Mesenchymal stem cell (in vitro differentiated cells and primary cell): ENCODE measurements at regions not wholly inside any gene's neighbourhood (a gene's known extent, or its start where the extent isn't known, plus 50 kb on each side); places are given as distances from the start of the nearest gene placed in this dataset.
"Not testable (repeated sequence)": the region's sequence is repeated elsewhere in the genome, so short reads cannot be mapped to it uniquely, and the experiment has no call there.

ENCODE experiments used
- DNase-seq: peaks from one replicate; pipeline ENCODE4 v3.0.0-alpha.2; 2013
- H2AFZ ChIP-seq: one replicate; pipeline ENCODE4 v1.6.1; 2013; ENCODE audit warnings: low read depth, mild to moderate bottlenecking, control low read depth, inconsistent platforms, low read length, moderate library complexity
- H2AK5ac ChIP-seq: 2 replicates; pipeline ENCODE4 v1.6.1; 2013; ENCODE audit warnings: low read length, moderate library complexity, mild to moderate bottlenecking, inconsistent platforms; ENCODE audit not compliant: severe bottlenecking
- H2BK120ac ChIP-seq: one replicate; pipeline ENCODE4 v1.6.1; 2013; ENCODE audit warnings: low read depth, mild to moderate bottlenecking, inconsistent platforms, low read length, moderate library complexity
- H2BK12ac ChIP-seq, 2 experiments: one replicate each; pipeline ENCODE4 v1.6.1; 2013; ENCODE audit warnings: inconsistent platforms in 2 of 2, low read length in 2 of 2, mild to moderate bottlenecking in 2 of 2, moderate library complexity in 2 of 2, control low read depth in 1 of 2
- H2BK15ac ChIP-seq: one replicate; pipeline ENCODE4 v1.6.1; 2013; ENCODE audit warnings: mild to moderate bottlenecking, low read depth, inconsistent platforms; ENCODE audit not compliant: poor library complexity, severe bottlenecking
- H2BK5ac ChIP-seq: 2 replicates; pipeline ENCODE4 v1.6.1; 2013; ENCODE audit warnings: low read depth, mild to moderate bottlenecking, low read length, control low read depth, inconsistent platforms; ENCODE audit not compliant: poor library complexity, severe bottlenecking
- H3K14ac ChIP-seq, 2 experiments: one replicate each; pipeline ENCODE4 v1.6.1; 2013; ENCODE audit warnings: inconsistent platforms in 2 of 2, low read length in 2 of 2, control low read depth in 1 of 2, mild to moderate bottlenecking in 1 of 2, moderate library complexity in 1 of 2
- H3K18ac ChIP-seq, 2 experiments: one replicate each; pipeline ENCODE4 v1.6.1; 2013; ENCODE audit warnings: inconsistent platforms in 2 of 2, low read length in 2 of 2, control low read depth in 1 of 2, low read depth in 1 of 2, mild to moderate bottlenecking in 1 of 2
- H3K23ac ChIP-seq, 2 experiments: one replicate each; pipeline ENCODE4 v1.6.1; 2013; ENCODE audit warnings: inconsistent platforms in 2 of 2, low read length in 2 of 2, mild to moderate bottlenecking in 2 of 2, moderate library complexity in 2 of 2, control low read depth in 1 of 2
- H3K27ac ChIP-seq: 2 replicates; pipeline ENCODE4 v1.5.1; 2013; ENCODE audit warnings: mild to moderate bottlenecking, moderate library complexity, low read length, control low read depth, inconsistent platforms; ENCODE audit not compliant: poor library complexity, severe bottlenecking
- H3K27me3 ChIP-seq, 2 experiments: 2 replicates each; pipeline versions ENCODE4 v1.6.1 to v1.7.0; 2013; ENCODE audit warnings: low read length in 2 of 2, mild to moderate bottlenecking in 2 of 2, moderate library complexity in 2 of 2, control low read depth in 1 of 2, inconsistent platforms in 1 of 2; ENCODE audit not compliant: control insufficient read depth in 1 of 2, insufficient read depth in 1 of 2
- H3K36me3 ChIP-seq, 2 experiments: 2 replicates each; pipeline versions ENCODE4 v1.6.1 to v1.7.0; 2013; ENCODE audit warnings: low read length in 2 of 2, control low read depth in 1 of 2, inconsistent platforms in 1 of 2, low read depth in 1 of 2, mild to moderate bottlenecking in 1 of 2; ENCODE audit not compliant: insufficient read depth in 2 of 2, control insufficient read depth in 1 of 2
- H3K4ac ChIP-seq, 2 experiments: one replicate each; pipeline ENCODE4 v1.6.1; 2013; ENCODE audit warnings: inconsistent platforms in 2 of 2, low read length in 2 of 2, mild to moderate bottlenecking in 2 of 2, moderate library complexity in 2 of 2, control low read depth in 1 of 2, low read depth in 1 of 2
- H3K4me1 ChIP-seq: 2 replicates; pipeline ENCODE4 v1.6.1; 2013; ENCODE audit warnings: low read depth, low read length, control low read depth; ENCODE audit not compliant: control insufficient read depth, insufficient read depth
- H3K4me2 ChIP-seq: 2 replicates; pipeline ENCODE4 v1.6.1; 2013; ENCODE audit warnings: low read length, mild to moderate bottlenecking, inconsistent platforms; ENCODE audit not compliant: poor library complexity, severe bottlenecking
- H3K4me3 ChIP-seq, 2 experiments: 2 replicates each; pipeline versions ENCODE4 v1.5.1 to v1.7.0; 2013; ENCODE audit warnings: low read length in 2 of 2, mild to moderate bottlenecking in 2 of 2, control low read depth in 1 of 2, low read depth in 1 of 2; ENCODE audit not compliant: insufficient read depth in 1 of 2
- H3K79me1 ChIP-seq: replicated peaks from 2 replicates; pipeline ENCODE4 v1.6.1; 2013; ENCODE audit warnings: mild to moderate bottlenecking, control low read depth, low read length, inconsistent platforms; ENCODE audit not compliant: poor library complexity, severe bottlenecking
- H3K9ac ChIP-seq: 2 replicates; pipeline ENCODE4 v1.7.0; 2013; ENCODE audit warnings: mild to moderate bottlenecking, low read length, moderate library complexity
- H3K9me3 ChIP-seq: 2 replicates; pipeline ENCODE4 v1.7.0; 2013; ENCODE audit warnings: mild to moderate bottlenecking, low read length; ENCODE audit not compliant: control insufficient read depth
- H4K8ac ChIP-seq: one replicate; pipeline ENCODE4 v1.6.1; 2013; ENCODE audit warnings: inconsistent platforms, mild to moderate bottlenecking, low read length, moderate library complexity
- H4K91ac ChIP-seq: one replicate; pipeline ENCODE4 v1.6.1; 2013; ENCODE audit warnings: mild to moderate bottlenecking, low read length, inconsistent platforms
- WGBS: methylation state at CpG from one replicate; pipeline ENCODE4 v1.1.7; 2013; ENCODE audit warnings: mixed read lengths; 5-methylcytosine and 5-hydroxymethylcytosine counted together

DNA sequence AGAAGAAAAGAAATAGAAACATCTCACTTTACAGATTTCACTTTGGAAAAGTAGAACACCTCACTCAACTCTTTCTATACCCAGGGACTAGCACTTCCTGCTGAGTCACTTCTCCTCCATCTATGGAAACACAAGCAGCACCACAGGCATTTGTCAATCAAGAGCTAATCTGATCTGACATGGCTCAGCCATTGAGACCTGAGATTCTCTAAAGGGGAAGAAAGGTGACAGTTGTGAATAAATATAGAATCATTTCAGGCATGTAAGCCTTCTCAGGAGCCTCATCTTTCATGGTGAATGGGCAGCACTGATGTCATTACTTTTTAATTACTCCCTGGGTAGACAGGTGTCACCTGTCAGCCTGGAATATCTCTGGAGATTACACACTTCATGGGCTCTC lies 559.8 kb downstream of the HINT1 start:
- no peak overlapping the region for H3K18ac ChIP-seq
- H2BK120ac ChIP-seq: no peak overlapping the region
- no peak overlapping the region for H3K23ac ChIP-seq
- H2BK12ac ChIP-seq: no peak overlapping the region
- no peaks in the 10 kb centered on the region for H3K9me3 ChIP-seq
- no peaks in the 10 kb centered on the region for H3K27me3 ChIP-seq
- no peaks in the 10 kb centered on the region for H3K36me3 ChIP-seq
- no peak overlapping the region for H2AK5ac ChIP-seq
- H2BK15ac ChIP-seq: no peak overlapping the region
- H3K4me1 ChIP-seq: no peaks in the 10 kb centered on the region
- H4K91ac ChIP-seq: no peak overlapping the region
- DNase-seq: no peak
- no peak overlapping the region for H3K4me2 ChIP-seq
- H3K14ac ChIP-seq: no peak overlapping the region
- H3K4me3 ChIP-seq: no peak overlapping the region
- no peak overlapping the region for H2AFZ ChIP-seq
- H3K79me1 ChIP-seq: no peaks in the 10 kb centered on the region
- no peak overlapping the region for H4K8ac ChIP-seq
- no peak overlapping the region for H3K27ac ChIP-seq
- no peak overlapping the region for H2BK5ac ChIP-seq
- H3K4ac ChIP-seq: no peak overlapping the region
- no peak overlapping the region for H3K9ac ChIP-seq

DNA sequence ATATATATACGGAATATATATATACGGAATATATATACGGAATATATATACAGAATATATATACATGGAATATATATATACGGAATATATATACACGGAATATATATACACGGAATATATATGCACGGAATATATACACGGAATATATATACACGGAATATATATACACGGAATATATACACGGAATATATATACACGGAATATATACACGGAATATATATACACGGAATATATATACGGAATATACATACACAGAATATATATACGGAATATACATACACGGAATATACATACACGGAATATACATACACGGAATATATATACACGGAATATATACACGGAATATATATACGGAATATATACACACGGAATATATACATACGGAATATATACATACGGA lies 568.4 kb downstream of the HINT1 start:
- H4K8ac ChIP-seq, H3K4me1 ChIP-seq, H3K4ac ChIP-seq, H3K9ac ChIP-seq, H3K9me3 ChIP-seq, H2AK5ac ChIP-seq, H3K36me3 ChIP-seq, H3K27me3 ChIP-seq, H2BK12ac ChIP-seq, H3K27ac ChIP-seq, H3K18ac ChIP-seq, DNase-seq, H3K4me3 ChIP-seq, H2BK15ac ChIP-seq, H2BK120ac ChIP-seq, H4K91ac ChIP-seq, H2AFZ ChIP-seq, H3K4me2 ChIP-seq, H3K79me1 ChIP-seq, H3K23ac ChIP-seq, H2BK5ac ChIP-seq, H3K14ac ChIP-seq: not testable (repeated sequence)
- 93% methylated on average over 20 of the region's 25 CpGs for WGBS

- Histone ChIP-seq H3K27ac (no peak overlapping the region), H2BK12ac (no peak overlapping the region), H3K23ac (no peak overlapping the region), H3K4me2 (no peak overlapping the region), H3K4ac (no peak overlapping the region), H2AFZ (no peak overlapping the region), H3K4me3 (no peak overlapping the region), H3K9ac (no peak overlapping the region), H4K91ac (no peak overlapping the region), H3K27me3 (no peaks in the 10 kb centered on the region), H3K18ac (no peak overlapping the region), H3K79me1 (no peaks in the 10 kb centered on the region), H2BK120ac (no peak overlapping the region), H3K36me3 (no peaks in the 10 kb centered on the region), H2BK5ac (no peak overlapping the region), H3K9me3 (no peaks in the 10 kb centered on the region), H4K8ac (no peak overlapping the region), H2BK15ac (no peak overlapping the region), H2AK5ac (no peak overlapping the region), H3K14ac (no peak overlapping the region), H3K4me1 (no peaks in the 10 kb centered on the region)
- WGBS: 69% methylated on average over 2 of the region's 2 CpGs
- DNase-seq: no peak
These were observed 584.8 kb downstream of the HINT1 start for GRCh38 chr5:130580264-130580663.

DNA sequence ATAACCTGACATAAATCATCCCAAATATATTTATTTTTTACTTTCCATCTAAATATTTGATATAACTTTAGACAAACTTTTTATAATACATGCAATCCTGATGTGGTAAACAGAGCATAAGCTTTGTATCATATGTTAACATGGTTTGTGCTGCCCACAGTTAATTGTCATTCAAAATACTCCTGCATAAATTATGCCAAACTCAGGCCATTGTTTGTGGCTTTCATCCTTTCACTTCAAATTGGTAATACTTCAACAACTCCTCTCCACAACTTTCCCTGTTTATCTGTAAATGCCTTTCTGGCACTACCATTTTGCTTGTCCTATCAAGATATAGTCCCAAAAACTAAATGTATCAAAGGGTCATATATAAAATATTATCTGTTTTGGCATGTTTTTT lies 586.7 kb downstream of the HINT1 start:
- Histone ChIP-seq H3K36me3 (no peaks in the 10 kb centered on the region), H4K8ac (no peak overlapping the region), H4K91ac (no peak overlapping the region), H3K18ac (no peak overlapping the region), H3K4me2 (no peak overlapping the region), H2AFZ (no peak overlapping the region), H3K14ac (no peak overlapping the region), H2AK5ac (no peak overlapping the region), H2BK5ac (no peak overlapping the region), H3K9ac (no peak overlapping the region), H2BK120ac (no peak overlapping the region), H3K79me1 (no peaks in the 10 kb centered on the region), H3K4me1 (no peaks in the 10 kb centered on the region), H3K23ac (no peak overlapping the region), H3K9me3 (no peaks in the 10 kb centered on the region), H3K27me3 (no peaks in the 10 kb centered on the region), H3K27ac (no peak overlapping the region), H3K4ac (no peak overlapping the region), H3K4me3 (no peak overlapping the region), H2BK15ac (no peak overlapping the region), H2BK12ac (no peak overlapping the region)
- no peak for DNase-seq
